LHCN-M2 (cell line): ENCODE measurements at regions not wholly inside any gene's neighbourhood (a gene's known extent, or its start where the extent isn't known, plus 50 kb on each side); places are given as distances from the start of the nearest gene placed in this dataset.

Source experiments
- DNase-seq: peaks from one replicate; pipeline ENCODE4 v3.0.0-alpha.2; 2012; ENCODE audit warnings: low read depth

GRCh38 chr5:125277494-125278154 is 531.2 kb upstream of the ZNF608 start:
- peak; percentile 90 for DNase-seq

GRCh38 chr5:125278711-125279110 is 532.3 kb upstream of the ZNF608 start:
- DNase-seq = no peak

- DNase-seq = no peak
These were observed 535.2 kb upstream of the ZNF608 start for GRCh38 chr5:125281667-125282066.

- DNase-seq = no peak
These were observed 536.9 kb upstream of the ZNF608 start for GRCh38 chr5:125283372-125283771.

GRCh38 chr5:125286271-125286670 is 539.8 kb upstream of the ZNF608 start:
- DNase-seq = no peak

GRCh38 chr5:125289606-125290005 is 543.2 kb upstream of the ZNF608 start:
- no peak for DNase-seq

- no peak for DNase-seq
These were observed 544.5 kb upstream of the ZNF608 start for GRCh38 chr5:125290935-125291334.

GRCh38 chr5:125291447-125291846 is 545.0 kb upstream of the ZNF608 start:
- DNase-seq = no peak

GRCh38 chr5:125293223-125293622 is 546.8 kb upstream of the ZNF608 start:
- DNase-seq = no peak

GRCh38 chr5:125293726-125294125 is 547.3 kb upstream of the ZNF608 start:
- no peak for DNase-seq

- no peak for DNase-seq
These were observed 548.4 kb upstream of the ZNF608 start for GRCh38 chr5:125294844-125295243.

- peak; percentile 13 for DNase-seq
These were observed 549.0 kb upstream of the ZNF608 start for GRCh38 chr5:125295405-125295872.

- DNase-seq = no peak
These were observed 551.8 kb upstream of the ZNF608 start for GRCh38 chr5:125298258-125298657.

GRCh38 chr5:125298746-125299379 is 552.4 kb upstream of the ZNF608 start:
- DNase-seq = peak; percentile 84

GRCh38 chr5:125301711-125302110 is 555.3 kb upstream of the ZNF608 start:
- DNase-seq = no peak

GRCh38 chr5:125302577-125302976 is 556.1 kb upstream of the ZNF608 start:
- no peak for DNase-seq

GRCh38 chr5:125306741-125307140 is 560.3 kb upstream of the ZNF608 start:
- no peak for DNase-seq

GRCh38 chr5:125310749-125311148 is 564.3 kb upstream of the ZNF608 start:
- peak; percentile 29 for DNase-seq

GRCh38 chr5:125311743-125312142 is 565.3 kb upstream of the ZNF608 start:
- DNase-seq = peak; percentile 94

GRCh38 chr5:125313555-125313954 is 567.1 kb upstream of the ZNF608 start:
- DNase-seq = no peak

- no peak for DNase-seq
These were observed 568.9 kb upstream of the ZNF608 start for GRCh38 chr5:125315306-125315705.

GRCh38 chr5:125316391-125316790 is 570.0 kb upstream of the ZNF608 start:
- no peak for DNase-seq

GRCh38 chr5:125316915-125317535 is 570.6 kb upstream of the ZNF608 start:
- no peak for DNase-seq
